ACC112 (cell line): ENCODE measurements at regions not wholly inside any gene's neighbourhood (a gene's known extent, or its start where the extent isn't known, plus 50 kb on each side); places are given as distances from the start of the nearest gene placed in this dataset.

ENCODE experiments used
- H2AFZ ChIP-seq: fragments of 200-600 bp; sonication (generic); one replicate; pipeline ENCODE4 v1.6.0; 2017; ENCODE audit warnings: antibody characterized with exemption, low read length; ENCODE audit not compliant: unreplicated experiment
- H3K27ac ChIP-seq: fragments of 200-600 bp; sonication (generic); 2 replicates; pipeline ENCODE4 v1.5.1; 2014; ENCODE audit warnings: low read depth, mild to moderate bottlenecking, antibody characterized with exemption, low read length, moderate library complexity
- H3K27me3 ChIP-seq: fragments of 200-600 bp; sonication (generic); 2 replicates; pipeline ENCODE4 v1.6.1; 2014; ENCODE audit warnings: mild to moderate bottlenecking, antibody characterized with exemption, low read length, moderate library complexity, mixed read lengths; ENCODE audit not compliant: insufficient read depth
- H3K36me3 ChIP-seq: fragments of 200-600 bp; sonication (generic); 2 replicates; pipeline ENCODE4 v1.6.1; 2016; ENCODE audit warnings: mild to moderate bottlenecking, antibody characterized with exemption, low read length, moderate library complexity, mixed read lengths; ENCODE audit not compliant: insufficient read depth
- H3K4me1 ChIP-seq: fragments of 200-600 bp; sonication (generic); one replicate; pipeline ENCODE4 v1.6.1; 2016; ENCODE audit warnings: low read length, mixed read lengths; ENCODE audit not compliant: insufficient read depth, unreplicated experiment, control insufficient read depth
- H3K4me3 ChIP-seq: fragments of 200-600 bp; sonication (generic); 2 replicates; pipeline ENCODE4 v1.5.1; 2014; ENCODE audit warnings: mild to moderate bottlenecking, low read depth, low read length
- H3K79me2 ChIP-seq: fragments of 200-600 bp; sonication (generic); one replicate; pipeline ENCODE4 v1.6.0; 2016; ENCODE audit warnings: low read length; ENCODE audit not compliant: control insufficient read depth, unreplicated experiment, insufficient read depth

DNA sequence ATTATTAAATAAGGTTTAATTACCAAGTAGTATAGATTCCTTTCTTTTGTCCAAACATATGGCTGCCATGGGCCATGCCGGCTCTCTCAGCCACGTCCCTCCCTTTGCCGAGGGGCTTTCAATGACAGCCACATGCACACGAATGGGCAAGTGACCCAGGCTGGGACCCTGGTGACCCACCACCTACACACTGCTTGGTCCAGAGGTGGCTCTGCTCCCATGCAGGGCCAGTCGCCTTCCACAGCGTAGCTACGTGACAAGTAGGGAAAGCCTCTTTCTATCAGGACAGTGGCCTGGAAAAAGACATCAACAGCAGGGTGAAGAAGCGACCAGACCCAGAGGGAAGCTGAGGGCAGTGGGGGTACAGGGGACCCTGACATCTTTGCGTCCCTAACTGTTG is 152.8 kb upstream of the CST7 start:
- no peak overlapping the region for H3K4me3 ChIP-seq
- H3K36me3 ChIP-seq = no peaks in the 10 kb centered on the region
- H3K79me2 ChIP-seq = no peaks in the 10 kb centered on the region
- H3K27ac ChIP-seq = no peak overlapping the region
- no peak overlapping the region for H2AFZ ChIP-seq
- peaks cover 30% of the 10 kb centered on the region for H3K27me3 ChIP-seq
- no peaks in the 10 kb centered on the region for H3K4me1 ChIP-seq

DNA sequence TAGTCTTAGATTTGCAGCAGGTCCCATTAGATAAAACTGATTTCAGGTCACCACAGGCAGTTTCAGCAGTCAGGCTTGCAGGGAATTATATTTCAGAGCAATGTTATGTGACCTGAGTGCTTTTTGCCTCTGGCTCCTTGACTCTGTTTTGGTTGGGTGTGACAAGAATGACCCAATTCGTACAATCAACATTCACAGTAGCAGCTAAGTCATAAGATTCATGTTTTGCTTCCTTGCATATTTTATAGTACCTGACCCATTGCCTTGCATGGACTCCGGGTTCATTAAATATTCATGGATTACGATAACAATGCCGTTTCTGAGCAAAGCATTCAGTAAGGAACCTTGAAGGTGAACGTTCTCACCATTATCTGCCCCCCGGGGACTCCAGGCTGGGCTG is 152.0 kb upstream of the CST7 start:
- Histone ChIP-seq H3K4me1 (no peaks in the 10 kb centered on the region), H3K36me3 (no peaks in the 10 kb centered on the region), H2AFZ (no peak overlapping the region), H3K27me3 (peaks cover 30% of the 10 kb centered on the region), H3K4me3 (no peak overlapping the region), H3K27ac (no peak overlapping the region), H3K79me2 (no peaks in the 10 kb centered on the region)

DNA sequence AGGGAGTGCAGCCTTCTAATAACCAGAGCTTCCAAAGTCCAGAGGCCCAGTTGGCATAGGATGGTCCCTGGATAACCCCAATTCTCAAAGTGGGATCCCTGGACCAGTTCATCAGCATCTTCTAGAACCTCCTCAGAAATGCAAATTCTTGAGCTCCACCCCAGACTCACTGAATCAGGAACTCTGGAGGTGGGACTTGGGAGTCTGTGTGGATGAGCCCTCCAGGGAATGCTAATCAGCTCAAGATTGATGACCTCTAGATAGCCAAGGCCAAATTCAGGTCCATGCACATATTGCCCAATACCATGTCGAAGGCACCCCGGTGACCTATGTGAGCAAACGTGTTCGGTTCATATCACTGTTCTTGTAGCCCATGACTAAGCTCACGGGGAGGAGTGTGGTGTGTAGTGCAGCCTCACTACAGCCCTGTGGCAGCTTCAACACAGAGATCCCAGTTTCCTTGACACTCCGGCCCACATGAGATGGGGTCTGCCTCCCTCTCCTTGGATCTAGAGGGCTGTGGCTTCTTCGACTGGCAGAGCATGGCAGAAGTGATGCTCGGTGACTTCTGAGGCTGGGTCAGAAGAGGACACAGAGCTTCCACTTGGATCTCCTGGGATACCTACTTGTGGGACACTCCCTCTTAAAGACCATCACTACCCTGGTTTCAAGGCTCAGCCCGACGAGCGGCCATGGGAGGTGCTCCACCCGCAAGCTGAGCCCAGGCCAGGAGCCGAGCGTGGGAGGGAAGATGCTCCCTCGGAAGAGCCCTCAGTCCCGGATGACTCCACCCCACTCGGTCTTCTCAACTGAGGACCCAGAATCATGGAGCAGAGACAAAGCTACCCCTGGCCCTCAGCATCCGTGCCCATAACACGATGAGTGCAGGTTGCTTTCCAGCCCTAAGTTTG is 151.1 kb upstream of the CST7 start:
- no peaks in the 10 kb centered on the region for H3K4me1 ChIP-seq
- H2AFZ ChIP-seq = no peak overlapping the region
- peaks cover 30% of the 10 kb centered on the region for H3K27me3 ChIP-seq
- H3K36me3 ChIP-seq = no peaks in the 10 kb centered on the region
- H3K79me2 ChIP-seq = no peaks in the 10 kb centered on the region
- no peak overlapping the region for H3K27ac ChIP-seq
- H3K4me3 ChIP-seq = no peak overlapping the region

DNA sequence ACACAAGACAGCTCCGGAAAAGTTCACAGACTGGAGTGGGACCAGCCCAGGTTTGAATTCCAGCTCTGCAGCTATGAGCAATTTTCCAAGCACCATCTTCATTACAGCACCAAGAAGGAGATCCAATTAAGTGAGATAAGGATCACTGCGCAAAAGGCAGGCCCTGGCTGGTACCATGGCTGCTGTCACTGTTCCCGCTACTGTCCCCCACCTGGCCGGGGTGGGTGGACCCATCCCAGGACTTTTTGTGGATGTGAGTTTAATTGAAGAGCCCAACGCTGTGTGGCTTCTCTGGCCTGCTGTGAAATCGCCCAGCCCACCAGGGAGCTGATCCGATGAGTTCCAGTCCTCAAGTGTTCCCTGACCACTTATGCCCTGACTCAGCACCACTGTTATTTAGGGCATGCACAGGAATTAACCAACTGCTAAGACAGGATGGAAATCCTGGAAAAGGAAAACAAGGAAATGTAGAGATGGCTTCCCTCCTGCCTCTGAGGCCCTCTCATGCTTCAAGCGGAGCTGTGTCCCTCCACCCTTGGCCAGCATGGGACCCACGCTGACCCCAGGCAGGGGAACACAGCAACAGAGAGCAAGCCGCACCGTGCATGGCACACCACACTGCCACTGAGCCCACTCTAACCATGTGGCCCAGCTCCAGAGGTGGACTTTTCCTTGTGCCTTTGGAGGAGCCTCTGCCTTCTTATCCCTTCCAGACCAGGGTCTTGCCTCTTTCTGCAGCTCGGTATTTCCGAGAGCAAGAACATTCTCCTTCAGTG is 150.0 kb upstream of the CST7 start:
- no peaks in the 10 kb centered on the region for H3K79me2 ChIP-seq
- no peak overlapping the region for H2AFZ ChIP-seq
- H3K27ac ChIP-seq = no peak overlapping the region
- H3K27me3 ChIP-seq = peaks cover 30% of the 10 kb centered on the region
- H3K36me3 ChIP-seq = no peaks in the 10 kb centered on the region
- H3K4me3 ChIP-seq = no peak overlapping the region
- H3K4me1 ChIP-seq = no peaks in the 10 kb centered on the region

DNA sequence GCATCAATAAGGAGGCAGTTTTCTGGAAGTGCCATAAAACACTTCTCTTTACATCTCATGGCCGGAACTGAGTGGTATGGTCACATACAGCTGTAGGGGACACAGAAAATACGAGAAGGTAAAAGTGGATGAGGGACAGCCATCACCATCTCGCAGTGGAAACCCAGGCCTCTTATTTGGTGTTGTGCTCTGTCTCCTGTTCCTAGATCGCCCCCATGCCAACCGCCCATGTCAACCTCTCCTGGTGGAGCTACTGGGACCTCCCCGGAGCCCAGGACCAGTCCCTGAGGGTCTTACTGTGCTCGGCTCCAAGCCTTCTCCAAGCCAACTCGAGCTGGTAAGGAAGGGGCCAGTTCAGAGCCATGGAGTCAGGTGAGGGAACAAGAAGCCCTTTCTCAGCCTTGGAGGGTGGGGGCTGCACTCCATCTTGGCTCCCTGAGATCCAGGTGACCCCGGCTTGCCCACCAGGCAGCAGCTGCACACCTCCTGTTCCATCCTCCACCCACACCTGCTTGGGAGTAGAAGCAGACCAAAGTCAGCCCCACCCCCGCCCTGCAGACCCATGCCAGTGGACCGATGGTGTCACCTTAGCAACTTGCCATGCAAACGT is 149.0 kb upstream of the CST7 start:
- no peak overlapping the region for H3K4me3 ChIP-seq
- no peaks in the 10 kb centered on the region for H3K36me3 ChIP-seq
- H2AFZ ChIP-seq = no peak overlapping the region
- H3K79me2 ChIP-seq = no peaks in the 10 kb centered on the region
- H3K27ac ChIP-seq = no peak overlapping the region
- H3K27me3 ChIP-seq = peaks cover 22% of the 10 kb centered on the region
- no peaks in the 10 kb centered on the region for H3K4me1 ChIP-seq

DNA sequence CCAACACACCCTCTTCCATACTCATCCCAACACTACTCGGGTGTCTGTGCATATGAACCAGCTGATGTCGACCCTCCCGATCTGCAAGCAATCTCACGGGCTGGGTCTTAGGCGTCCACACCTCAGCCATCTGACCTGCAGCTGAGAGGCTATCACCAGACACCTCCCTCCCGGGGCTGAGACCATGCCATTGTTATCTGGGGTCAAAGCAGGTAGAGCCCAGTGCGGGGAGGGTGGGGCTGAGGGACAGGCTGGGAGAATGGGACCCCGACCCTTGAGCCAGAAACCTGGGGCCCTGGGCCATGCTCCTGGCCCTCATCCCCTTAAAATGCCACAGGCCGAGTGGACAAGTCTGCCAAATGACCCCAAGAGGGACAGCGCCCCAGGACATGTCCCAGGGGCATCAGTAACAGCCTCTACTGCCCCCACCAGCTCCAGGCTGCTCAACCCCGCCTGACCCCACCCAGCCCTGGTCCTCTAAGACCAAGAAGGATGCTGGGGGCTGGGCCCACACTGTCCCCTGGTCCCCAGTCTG is 146.7 kb upstream of the CST7 start:
- H3K27ac ChIP-seq = no peak overlapping the region
- no peaks in the 10 kb centered on the region for H3K4me1 ChIP-seq
- H2AFZ ChIP-seq = no peak overlapping the region
- H3K4me3 ChIP-seq = no peak overlapping the region
- no peaks in the 10 kb centered on the region for H3K79me2 ChIP-seq
- H3K36me3 ChIP-seq = no peaks in the 10 kb centered on the region
- H3K27me3 ChIP-seq = peaks cover 7% of the 10 kb centered on the region

DNA sequence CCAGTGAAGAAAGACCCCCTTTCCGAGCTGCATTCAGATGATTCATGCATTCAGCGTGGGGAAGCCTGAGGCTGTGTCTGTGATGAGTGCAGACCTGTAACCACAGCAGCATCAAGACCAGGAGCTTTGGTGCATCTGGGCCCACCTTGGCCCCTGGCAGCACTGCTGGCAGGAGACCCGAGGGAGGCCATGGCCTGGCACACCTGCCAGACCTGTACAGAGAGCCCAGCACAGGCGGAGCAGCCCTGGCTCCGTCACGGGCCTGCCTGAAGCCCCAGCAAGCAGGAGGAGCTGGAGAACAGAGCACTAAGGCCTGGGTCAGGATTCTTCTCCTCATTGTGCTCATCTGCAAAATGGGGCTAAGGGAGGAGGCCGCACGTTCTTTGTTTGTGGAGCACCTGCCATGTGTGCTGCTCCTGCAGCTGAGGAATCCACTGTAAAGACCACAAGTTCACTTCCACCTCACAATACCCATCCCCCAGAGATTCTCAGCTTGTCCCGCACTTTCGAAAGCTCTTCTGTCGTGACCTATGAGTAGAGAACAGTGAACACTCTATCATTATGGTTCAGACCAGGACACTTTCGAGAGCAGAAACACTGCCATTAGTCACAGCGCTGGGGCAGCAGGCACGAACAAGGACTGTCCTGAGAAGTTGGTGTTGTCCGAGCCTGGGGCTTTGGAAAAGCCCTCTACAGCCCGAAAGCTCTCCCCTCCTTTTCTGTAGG is 144.4 kb upstream of the CST7 start:
- no peaks in the 10 kb centered on the region for H3K36me3 ChIP-seq
- H3K4me1 ChIP-seq = no peaks in the 10 kb centered on the region
- H3K4me3 ChIP-seq = no peak overlapping the region
- H2AFZ ChIP-seq = no peak overlapping the region
- no peak overlapping the region for H3K27ac ChIP-seq
- no peaks in the 10 kb centered on the region for H3K27me3 ChIP-seq
- H3K79me2 ChIP-seq = no peaks in the 10 kb centered on the region

DNA sequence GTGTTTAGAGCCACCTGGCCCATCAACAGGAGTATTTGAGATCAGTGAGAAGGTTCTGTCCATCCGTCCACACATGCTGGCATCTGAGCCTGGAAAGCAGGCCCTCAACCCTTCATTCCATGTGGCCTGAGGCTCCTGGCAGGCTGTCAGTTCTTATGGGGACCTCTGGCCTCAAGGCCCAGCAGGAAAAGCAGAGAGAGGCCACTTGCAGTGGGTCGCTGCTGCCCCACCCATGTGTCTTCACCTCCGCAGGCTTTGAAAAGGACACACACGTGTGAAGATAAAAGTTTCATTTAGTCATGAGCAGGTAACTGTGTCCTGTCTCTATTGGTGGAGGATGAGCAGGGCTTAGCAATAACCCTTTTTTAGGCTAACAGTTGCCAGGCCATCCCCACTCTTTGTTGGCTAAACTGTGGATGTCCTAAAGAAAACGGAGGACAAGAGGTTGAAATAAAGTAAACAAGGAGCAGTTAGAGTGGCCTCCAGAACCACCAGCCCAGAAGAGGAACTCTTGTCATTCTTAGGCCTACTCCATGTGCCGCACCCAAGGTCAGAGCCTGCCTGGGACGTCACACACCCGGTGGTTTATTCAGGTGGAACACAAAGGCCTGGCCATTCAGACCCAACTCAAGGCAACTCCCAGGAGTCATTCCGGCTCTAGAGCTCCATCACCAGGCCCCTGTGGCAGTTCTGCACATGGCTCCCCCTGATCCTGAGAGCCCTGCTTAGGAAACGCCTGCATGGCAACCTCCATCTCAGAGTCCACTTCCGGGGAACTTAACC is 143.4 kb upstream of the CST7 start:
- Histone ChIP-seq H3K27me3 (no peaks in the 10 kb centered on the region), H3K36me3 (no peaks in the 10 kb centered on the region), H3K4me1 (no peaks in the 10 kb centered on the region), H3K79me2 (no peaks in the 10 kb centered on the region), H3K4me3 (no peak overlapping the region), H3K27ac (no peak overlapping the region), H2AFZ (no peak overlapping the region)

DNA sequence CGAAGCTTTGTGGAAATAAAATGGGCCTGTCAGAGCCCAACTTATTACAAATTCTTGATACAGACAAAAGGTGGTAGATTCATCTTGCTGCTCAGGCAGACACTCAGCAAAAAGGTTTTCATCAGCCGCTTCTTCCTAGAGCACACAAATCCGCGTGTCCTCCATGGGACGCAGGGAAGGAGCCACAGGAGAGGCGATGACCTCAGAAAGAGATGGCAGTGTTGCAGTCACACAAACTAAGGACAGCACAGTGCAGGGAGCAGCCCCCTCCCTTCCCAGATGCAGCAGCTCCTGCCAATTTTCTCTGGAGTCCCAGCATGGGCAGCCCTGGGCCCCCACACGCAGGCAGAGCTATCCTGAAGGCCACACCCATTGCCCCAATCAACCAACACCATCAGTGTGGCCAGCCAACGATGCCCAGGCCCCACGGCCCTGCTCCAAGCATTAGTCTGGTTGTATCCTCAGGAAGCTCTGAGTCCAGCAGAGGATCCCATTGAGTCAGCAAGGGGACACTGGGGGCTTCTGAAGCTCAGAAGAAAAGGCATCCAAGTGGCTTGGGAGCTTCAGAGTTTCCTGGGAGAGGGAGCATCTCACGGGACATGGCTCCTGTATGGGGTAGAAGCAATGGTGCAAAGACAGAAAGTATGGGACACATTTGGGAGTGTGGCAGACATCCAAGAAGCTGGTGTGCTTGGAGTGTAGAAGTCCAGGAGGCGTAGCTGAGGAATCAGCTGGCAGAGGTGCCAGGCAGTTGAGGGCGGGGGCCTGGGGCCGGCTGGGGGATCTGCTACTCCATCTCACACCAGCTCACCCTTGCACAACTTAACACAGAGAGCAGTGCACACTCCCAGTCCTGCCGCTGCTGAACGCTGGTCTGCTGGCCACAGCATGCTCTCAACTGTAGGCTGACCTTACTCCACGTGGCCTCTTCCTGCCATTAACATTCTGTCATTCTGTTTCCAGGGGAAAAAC is 142.1 kb upstream of the CST7 start:
- Histone ChIP-seq H3K27ac (no peak overlapping the region), H3K4me3 (no peak overlapping the region), H3K4me1 (no peaks in the 10 kb centered on the region), H3K27me3 (no peaks in the 10 kb centered on the region), H3K36me3 (no peaks in the 10 kb centered on the region), H2AFZ (no peak overlapping the region), H3K79me2 (no peaks in the 10 kb centered on the region)
